GM12878 (cell line): ENCODE measurements at regions not wholly inside any gene's neighbourhood (a gene's known extent, or its start where the extent isn't known, plus 50 kb on each side); places are given as distances from the start of the nearest gene placed in this dataset.

Experiments
- CHD1 ChIP-seq: IDR thresholded peaks from 2 replicates; pipeline ENCODE4 v1.6.1; 2012; ENCODE audit warnings: low read depth, low read length, improper control_type of control experiment
- CTCF ChIP-seq, 3 experiments: IDR thresholded peaks in 2 of 3; conservative IDR thresholded peaks in 1 of 3; 2 replicates each; pipeline ENCODE4 v1.5.1; 2011; ENCODE audit warnings: low read depth in 3 of 3, low read length in 3 of 3, mild to moderate bottlenecking in 3 of 3, control low read depth in 2 of 3, moderate library complexity in 2 of 3, inconsistent platforms in 1 of 3, mixed read lengths in 1 of 3; ENCODE audit not compliant: control insufficient read depth in 2 of 3, insufficient read depth in 1 of 3; ENCODE audit errors: extremely low read depth in 1 of 3
- HDAC2 ChIP-seq: fragments of 200-600 bp; sonication (generic); IDR thresholded peaks from 2 replicates; pipeline ENCODE4 v1.6.1; 2017
- MTA2 ChIP-seq: fragments of 450-650 bp; IDR thresholded peaks from 2 replicates; pipeline ENCODE4 v1.6.1; 2016; ENCODE audit warnings: low read depth, mild to moderate bottlenecking, moderate library complexity
- SIX5 ChIP-seq: IDR thresholded peaks from 2 replicates; pipeline ENCODE4 v1.6.1; 2011; ENCODE audit warnings: mild to moderate bottlenecking, low read depth, low read length, moderate library complexity; ENCODE audit not compliant: severe bottlenecking
- ZBTB33 ChIP-seq: fragments of 450-650 bp; IDR thresholded peaks from 2 replicates; pipeline ENCODE4 v1.6.1; 2017; ENCODE audit warnings: mild to moderate bottlenecking

DNA sequence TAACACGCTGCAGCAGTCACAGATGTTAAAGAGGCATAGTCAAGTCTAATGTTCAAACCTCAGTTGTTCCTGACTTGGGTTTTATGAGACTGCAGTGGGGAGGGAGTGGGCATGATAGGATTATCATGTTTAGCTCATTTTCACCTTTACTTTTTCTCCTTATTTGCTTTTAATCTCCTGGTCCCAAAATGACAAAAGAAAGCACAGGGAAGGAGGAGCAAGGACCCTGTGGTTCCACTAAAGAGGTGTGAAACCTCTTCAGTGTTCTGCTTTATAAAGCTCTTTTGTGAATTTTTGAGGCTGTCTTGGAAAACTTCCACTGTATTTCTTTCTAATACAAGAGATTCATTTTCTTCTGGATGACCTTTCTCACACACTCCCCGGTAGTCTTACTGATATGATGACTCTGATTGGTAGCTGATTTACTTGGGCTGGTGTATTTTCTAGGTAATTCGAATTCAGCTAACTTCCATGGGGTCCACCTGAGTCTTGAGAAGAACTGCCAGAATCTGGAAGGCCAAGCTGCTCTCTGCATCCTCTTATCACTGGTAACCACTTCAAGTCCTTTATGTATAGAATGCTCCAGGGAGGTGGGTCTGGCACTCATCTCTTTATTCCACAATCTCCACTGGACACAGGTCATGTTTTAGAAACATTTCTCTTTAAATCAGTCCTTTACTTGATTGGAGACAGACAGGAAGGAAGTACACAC, 1364.4 kb upstream of the CDH9 start:
- TF ChIP-seq MTA2 (no peak), CTCF (IDR thresholded peaks at IDR 0.05 in 2 of 3, conservative IDR thresholded peaks at IDR 0.05 in 1 of 3; ENCODE audit: control insufficient read depth in 2 of 3, extremely low read depth in 1 of 3, insufficient read depth in 1 of 3, low read depth in 3 of 3, low read length in 3 of 3) (no peak), HDAC2 (no peak), CHD1 (no peak), SIX5 (no peak), ZBTB33 (no peak)
